Transverse colon (tissue), 4 donors: ENCODE measurements at regions not wholly inside any gene's neighbourhood (a gene's known extent, or its start where the extent isn't known, plus 50 kb on each side); places are given as distances from the start of the nearest gene placed in this dataset.

Source experiments
- DNase-seq: peaks from one replicate; pipeline ENCODE4 v3.0.0-alpha.2; 2019
- H3K27ac ChIP-seq, 4 donors: fragments of 200-600 bp; sonication (generic); 2 replicates each; pipeline ENCODE4 v1.5.1; 2016 to 2018; ENCODE audit warnings: inconsistent platforms in 4 of 4
- H3K27me3 ChIP-seq: fragments of 200-600 bp; sonication (generic); 2 replicates; pipeline ENCODE4 v1.5.1; 2017; ENCODE audit warnings: inconsistent platforms
- H3K36me3 ChIP-seq, 4 donors: fragments of 200-600 bp; sonication (generic); 2 replicates each; pipeline ENCODE4 v1.5.1; 2017 to 2019; ENCODE audit warnings: inconsistent platforms in 4 of 4
- H3K4me1 ChIP-seq, 4 donors: fragments of 200-600 bp; sonication (generic); 2 replicates each; pipeline ENCODE4 v1.5.1; 2017 to 2020; ENCODE audit warnings: inconsistent platforms in 4 of 4
- H3K4me3 ChIP-seq, 4 donors: fragments of 200-600 bp; sonication (generic); 1 replicate in 1 of 4; 2 replicates in 3 of 4; pipeline versions ENCODE4 v1.5.1 to v1.6.1; 2017 to 2019; ENCODE audit warnings: inconsistent platforms in 4 of 4
- H3K9me3 ChIP-seq, 2 donors: fragments of 200-600 bp; sonication (generic); 2 replicates each; pipeline ENCODE4 v1.5.1; 2017 to 2019; ENCODE audit warnings: inconsistent platforms in 2 of 2
- CTCF ChIP-seq, 5 experiments: fragments of 200-600 bp in 3 of 5; fragments of 450-650 bp in 2 of 5; sonication (generic) in 3 of 5; IDR thresholded peaks; 1 replicate in 2 of 5; 2 replicates in 3 of 5; pipeline ENCODE4 v1.5.1; 2016 to 2017; ENCODE audit warnings: antibody characterized with exemption in 5 of 5, inconsistent platforms in 3 of 5, mild to moderate bottlenecking in 2 of 5, moderate library complexity in 1 of 5
- EP300 ChIP-seq: sonication (generic); formaldehyde crosslinking; IDR thresholded peaks from one replicate; pipeline ENCODE4 v1.6.1; 2017; ENCODE audit warnings: antibody characterized with exemption, low read depth
- POLR2A ChIP-seq: fragments of 450-650 bp; IDR thresholded peaks from one replicate; pipeline ENCODE4 v1.6.1; 2016; ENCODE audit warnings: antibody characterized with exemption, mild to moderate bottlenecking, moderate library complexity
- POLR2AphosphoS5 ChIP-seq, 3 donors: sonication (generic); formaldehyde crosslinking; IDR thresholded peaks; one replicate each; pipeline ENCODE4 v1.6.1; 2016; ENCODE audit warnings: antibody characterized with exemption in 3 of 3
- WGBS, 2 donors: methylation state at CpG; one replicate each; pipeline ENCODE4 v1.1.5; 2018; ENCODE audit warnings: low coverage in 1 of 2; 5-methylcytosine and 5-hydroxymethylcytosine counted together
- in situ Hi-C, 4 donors: fragments of 200-750 bp; cut with MboI; loops; one replicate each; pipeline versions ENCODE4 v1.15.0 to v1.15.1; 2017; ENCODE audit warnings: low sequenced_read_pairs in 3 of 4, low pct_ligation_motif_present in 1 of 4, low pct_unique_long_range_greater_than_20kb in 1 of 4
- intact Hi-C: fragments of 100-400 bp; cut with DNase I; formaldehyde crosslinking; loops from one replicate; pipeline ENCODE4 v1.15.1; 2023; ENCODE audit warnings: low total_unique reads

- H3K9me3 ChIP-seq = no peaks in the 10 kb centered on the region
- intact Hi-C loops (no loop called here), in situ Hi-C loops (loop anchor here in 1 of 4 donors (25.0 kb wide), 1 partner anchor 1737 kb away; no protein-coding TSS in a partner anchor)
- H3K4me3 ChIP-seq = no peak overlapping the region
- H3K36me3 ChIP-seq = no peaks in the 10 kb centered on the region
- DNase-seq = no peak
- H3K4me1 ChIP-seq = no peaks in the 10 kb centered on the region
- TF ChIP-seq EP300 = no peak
- TF ChIP-seq CTCF (IDR thresholded peaks at IDR 0.05) = no peak
- no peak for TF ChIP-seq POLR2AphosphoS5 (IDR thresholded peaks at IDR 0.05)
- TF ChIP-seq POLR2A = no peak
- no peak overlapping the region for H3K27ac ChIP-seq
- H3K27me3 ChIP-seq = no peaks in the 10 kb centered on the region
Observed at GRCh38 chr2:225275443-225275842, 124.1 kb upstream of the NYAP2 start.

GRCh38 chr2:225274751-225275150 lies 124.8 kb upstream of the NYAP2 start:
- no peak for DNase-seq
- H3K36me3 ChIP-seq = no peaks in the 10 kb centered on the region
- intact Hi-C loops (no loop called here), in situ Hi-C loops (loop anchor here in 1 of 4 donors (25.0 kb wide), 1 partner anchor 1738 kb away; no protein-coding TSS in a partner anchor)
- H3K27ac ChIP-seq = no peak overlapping the region
- H3K4me3 ChIP-seq = no peak overlapping the region
- H3K4me1 ChIP-seq = no peaks in the 10 kb centered on the region
- 15% methylated on average over 1 of the region's 1 CpG; no CpG with 5 or more reads in 1 of the 2 donors for WGBS, 2 donors
- no peaks in the 10 kb centered on the region for H3K27me3 ChIP-seq
- TF ChIP-seq EP300 (no peak), POLR2A (no peak), CTCF (IDR thresholded peaks at IDR 0.05) (no peak), POLR2AphosphoS5 (IDR thresholded peaks at IDR 0.05) (no peak)
- H3K9me3 ChIP-seq = no peaks in the 10 kb centered on the region

GRCh38 chr2:225272173-225272572 lies 127.3 kb upstream of the NYAP2 start:
- in situ Hi-C loops (no loop called here), intact Hi-C loops (no loop called here)
- DNase-seq = no peak
- Histone ChIP-seq H3K36me3 (no peaks in the 10 kb centered on the region), H3K9me3 (no peaks in the 10 kb centered on the region), H3K27me3 (no peaks in the 10 kb centered on the region), H3K4me1 (no peaks in the 10 kb centered on the region), H3K4me3 (no peak overlapping the region), H3K27ac (no peak overlapping the region)
- TF ChIP-seq POLR2A (no peak), CTCF (IDR thresholded peaks at IDR 0.05) (no peak), EP300 (no peak), POLR2AphosphoS5 (IDR thresholded peaks at IDR 0.05) (no peak)

- no peaks in the 10 kb centered on the region for H3K36me3 ChIP-seq
- no peaks in the 10 kb centered on the region for H3K9me3 ChIP-seq
- H3K4me1 ChIP-seq = no peaks in the 10 kb centered on the region
- no peak overlapping the region for H3K4me3 ChIP-seq
- no peak overlapping the region for H3K27ac ChIP-seq
- TF ChIP-seq POLR2AphosphoS5 (IDR thresholded peaks at IDR 0.05) (no peak), CTCF (IDR thresholded peaks at IDR 0.05) (no peak), POLR2A (no peak), EP300 (no peak)
- no peaks in the 10 kb centered on the region for H3K27me3 ChIP-seq
- intact Hi-C loops = no loop called here
- in situ Hi-C loops = no loop called here
- no peak for DNase-seq
- 13 to 14% methylated on average over 1 to 2 of the region's 2 CpGs for WGBS, 2 donors
Observed at GRCh38 chr2:225270861-225271260, 128.6 kb upstream of the NYAP2 start.
